GM13976 (cell line): ENCODE measurements at regions not wholly inside any gene's neighbourhood (a gene's known extent, or its start where the extent isn't known, plus 50 kb on each side); places are given as distances from the start of the nearest gene placed in this dataset.

ENCODE experiments used
- DNase-seq: peaks from one replicate; pipeline ENCODE4 v3.0.0; 2012; ENCODE audit warnings: low spot score
- in situ Hi-C: fragments of 300-500 bp; cut with MboI; formaldehyde crosslinking; loops from one replicate; pipeline ENCODE4 v1.12.0; 2022; ENCODE audit warnings: low sequenced_read_pairs, mixed read lengths, inconsistent platforms; ENCODE audit not compliant: unreplicated experiment
- TF ChIP-seq, protein P1 (sequence below): IDR thresholded peaks from 2 replicates; pipeline ENCODE4 v1.5.1; 2012; ENCODE audit warnings: borderline replicate concordance, mild to moderate bottlenecking; ENCODE audit not compliant: insufficient read depth; ENCODE audit errors: extremely low read depth, missing control alignments, control extremely low read depth

DNA sequence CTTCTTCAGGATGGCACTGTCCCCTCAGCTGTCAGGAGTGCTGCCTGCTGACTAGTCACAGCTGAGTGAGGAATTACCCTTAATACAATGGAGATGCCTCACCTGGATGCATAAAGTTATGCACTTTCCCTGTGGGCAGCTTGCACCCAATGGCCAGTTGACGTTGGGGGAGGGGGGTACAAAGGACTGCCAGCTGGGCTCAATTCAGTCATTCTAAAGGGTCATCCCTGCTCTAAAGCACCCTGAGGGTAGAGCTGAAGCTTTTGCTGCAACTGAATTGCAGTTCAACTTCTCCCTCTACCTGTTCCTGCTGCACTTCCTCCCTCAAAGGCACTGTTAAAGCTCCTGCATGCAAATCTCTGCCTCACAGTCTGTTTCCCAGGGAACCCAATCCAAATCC, 147.8 kb upstream of the SESN3 start:
- in situ Hi-C loops = no loop called here
- DNase-seq = no peak
- TF ChIP-seq, protein P1, sequence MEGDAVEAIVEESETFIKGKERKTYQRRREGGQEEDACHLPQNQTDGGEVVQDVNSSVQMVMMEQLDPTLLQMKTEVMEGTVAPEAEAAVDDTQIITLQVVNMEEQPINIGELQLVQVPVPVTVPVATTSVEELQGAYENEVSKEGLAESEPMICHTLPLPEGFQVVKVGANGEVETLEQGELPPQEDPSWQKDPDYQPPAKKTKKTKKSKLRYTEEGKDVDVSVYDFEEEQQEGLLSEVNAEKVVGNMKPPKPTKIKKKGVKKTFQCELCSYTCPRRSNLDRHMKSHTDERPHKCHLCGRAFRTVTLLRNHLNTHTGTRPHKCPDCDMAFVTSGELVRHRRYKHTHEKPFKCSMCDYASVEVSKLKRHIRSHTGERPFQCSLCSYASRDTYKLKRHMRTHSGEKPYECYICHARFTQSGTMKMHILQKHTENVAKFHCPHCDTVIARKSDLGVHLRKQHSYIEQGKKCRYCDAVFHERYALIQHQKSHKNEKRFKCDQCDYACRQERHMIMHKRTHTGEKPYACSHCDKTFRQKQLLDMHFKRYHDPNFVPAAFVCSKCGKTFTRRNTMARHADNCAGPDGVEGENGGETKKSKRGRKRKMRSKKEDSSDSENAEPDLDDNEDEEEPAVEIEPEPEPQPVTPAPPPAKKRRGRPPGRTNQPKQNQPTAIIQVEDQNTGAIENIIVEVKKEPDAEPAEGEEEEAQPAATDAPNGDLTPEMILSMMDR = no peak

DNA sequence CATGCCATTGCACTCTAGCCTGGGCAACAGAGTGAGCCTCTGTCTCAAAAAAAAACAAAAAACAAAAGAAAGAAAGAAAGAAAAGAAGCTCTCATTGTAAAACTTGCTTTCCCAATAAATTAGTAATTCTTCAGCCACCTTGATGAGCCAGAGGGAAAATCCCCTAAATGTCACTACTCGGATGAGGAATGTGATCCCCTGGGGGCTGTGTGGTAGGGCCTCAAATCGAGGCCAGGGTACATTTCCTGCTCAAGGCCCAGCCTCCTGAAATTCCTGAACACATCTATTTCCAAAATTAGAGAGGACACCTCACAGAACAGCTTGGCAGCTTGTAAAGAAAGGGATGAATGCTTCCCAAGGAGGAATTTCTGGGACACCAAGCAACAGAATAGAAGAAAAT, 147.1 kb upstream of the SESN3 start:
- in situ Hi-C loops = no loop called here
- TF ChIP-seq, protein P1 = no peak
- DNase-seq = no peak

DNA sequence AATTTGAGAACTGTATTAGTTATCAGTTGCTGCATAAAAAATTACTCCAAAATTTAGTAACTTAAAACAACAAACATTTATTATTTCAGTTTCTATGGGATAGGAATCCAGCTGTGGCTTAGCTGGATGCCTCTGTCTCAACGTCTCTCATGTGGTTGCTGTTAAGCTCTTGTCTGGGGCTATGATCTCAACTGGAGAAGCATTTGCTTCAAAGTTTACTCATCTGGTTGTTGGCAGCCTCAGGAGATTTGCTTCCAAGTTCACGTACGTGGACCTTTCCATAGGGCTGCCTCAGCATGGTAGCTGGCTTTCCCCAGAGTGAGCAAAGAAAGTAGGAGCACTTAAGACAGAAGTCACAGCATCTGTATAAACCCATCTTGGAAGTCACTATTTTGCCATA, 144.9 kb upstream of the SESN3 start:
- in situ Hi-C loops = no loop called here
- DNase-seq = no peak
- TF ChIP-seq, protein P1 = no peak

DNA sequence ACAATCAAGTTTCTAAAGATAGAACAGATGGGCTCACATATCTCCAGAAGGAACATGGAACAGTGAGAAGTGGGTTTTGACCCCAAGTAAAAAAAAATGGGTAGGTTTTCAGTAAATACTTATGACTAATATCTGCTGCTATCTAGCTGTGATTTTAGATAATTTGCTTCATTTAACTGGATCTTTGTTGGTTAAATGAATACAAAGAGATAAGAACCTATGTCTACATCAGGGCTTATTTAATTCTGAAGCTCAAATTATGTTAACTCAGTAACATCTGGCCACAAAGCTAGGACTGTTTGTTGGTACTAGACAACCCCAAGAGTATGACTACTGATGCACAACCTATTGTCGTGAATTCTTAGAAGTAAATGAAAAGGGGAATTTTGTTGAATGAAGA, 144.4 kb upstream of the SESN3 start:
- no peak for DNase-seq
- TF ChIP-seq, protein P1 = no peak
- in situ Hi-C loops = no loop called here

DNA sequence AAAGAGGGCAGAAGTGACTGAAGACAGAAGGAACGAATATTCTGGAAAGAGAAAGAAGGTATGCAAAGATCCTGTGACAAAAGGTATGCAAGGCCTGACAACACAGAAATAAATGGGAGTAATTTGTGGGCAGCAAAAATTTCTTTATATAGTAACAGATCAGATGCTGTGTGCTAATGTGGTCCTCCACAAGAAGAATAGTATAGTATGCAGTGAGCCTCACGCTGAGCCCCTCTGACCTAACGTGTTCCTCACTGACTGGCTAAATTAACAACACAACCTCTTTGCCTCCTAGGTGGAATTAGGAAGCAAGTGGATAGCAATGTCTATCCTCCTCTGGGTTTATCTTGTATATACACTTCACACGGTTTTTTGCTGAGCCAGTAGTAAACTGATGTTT, 143.1 kb upstream of the SESN3 start:
- no peak for DNase-seq
- TF ChIP-seq, protein P1 = no peak
- in situ Hi-C loops = no loop called here

DNA sequence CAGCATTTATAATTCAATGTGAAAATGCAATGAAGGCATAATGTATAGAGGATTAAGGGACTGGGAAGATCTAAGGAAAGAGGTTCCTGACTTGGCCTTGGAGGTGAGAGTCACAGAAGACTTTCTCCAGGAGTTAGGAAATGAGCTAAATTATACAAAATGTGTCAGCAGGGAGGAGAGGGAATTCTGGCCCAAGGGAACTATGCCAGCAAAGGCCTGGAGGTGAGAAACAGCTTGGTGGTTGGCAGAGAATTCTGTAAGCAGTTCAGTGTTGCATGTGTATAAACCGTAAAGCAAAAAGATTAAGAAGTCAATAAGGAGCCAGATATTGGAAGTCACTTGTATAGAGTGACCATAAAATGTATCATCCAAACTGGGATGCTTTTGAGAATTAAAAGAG, 142.2 kb upstream of the SESN3 start:
- no peak for DNase-seq
- in situ Hi-C loops = no loop called here
- TF ChIP-seq, protein P1 = no peak

DNA sequence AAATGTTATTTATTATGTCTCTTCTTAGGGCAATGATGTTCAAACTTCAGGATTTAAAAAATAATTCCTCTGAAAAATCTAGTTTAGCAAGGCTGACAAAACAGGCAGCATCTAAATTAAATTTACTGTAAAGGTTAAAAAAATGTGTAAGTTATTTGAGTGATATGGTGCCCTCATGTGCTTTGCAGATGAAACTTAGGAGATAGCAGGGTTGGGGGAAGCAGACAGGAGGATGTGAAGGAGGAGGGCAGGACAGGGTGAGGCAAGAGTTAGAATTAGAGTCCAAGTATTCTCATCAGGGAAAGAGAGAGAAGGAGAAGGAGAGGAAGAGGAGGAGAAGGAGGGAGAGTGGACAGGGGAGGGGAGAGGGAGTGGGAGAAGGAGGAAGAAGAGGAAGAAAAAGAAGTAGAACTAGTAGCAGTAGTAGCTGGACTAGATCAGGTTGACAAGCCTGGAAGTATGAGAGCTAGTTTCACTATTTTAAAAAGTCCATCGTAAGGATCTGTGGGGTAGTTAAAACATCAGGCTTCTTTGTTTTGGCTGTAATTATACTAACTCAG, 141.2 kb upstream of the SESN3 start:
- no peak for DNase-seq
- in situ Hi-C loops = no loop called here
- TF ChIP-seq, protein P1 = no peak
